B cell (primary cell): ENCODE measurements at regions not wholly inside any gene's neighbourhood (a gene's known extent, or its start where the extent isn't known, plus 50 kb on each side); places are given as distances from the start of the nearest gene placed in this dataset.

ENCODE experiments used
- ATAC-seq: fragments of 200-7000 bp; cut with Tn5 transposase; one replicate; pipeline ENCODE4 v1.10.0; 2021; ENCODE audit warnings: low read depth, mild to moderate bottlenecking, moderate number of reproducible peaks, moderate library complexity
- CTCF ChIA-PET: fragments of 350-600 bp; sonication (Branson Sonifier 250); formaldehyde crosslinking; loops from one replicate; lab custom pipeline; 2021; ENCODE audit warnings: antibody characterized with exemption, inconsistent platforms; lab: Charles Lee
- POLR2A ChIA-PET: fragments of 350-600 bp; sonication (Branson Sonifier 250); formaldehyde crosslinking; loops from one replicate; lab custom pipeline; 2021; ENCODE audit warnings: antibody characterized with exemption; lab: Charles Lee
- DNase-seq: peaks from one replicate; pipeline ENCODE4 v3.0.0; 2013
- H2AFZ ChIP-seq: 2 replicates; pipeline ENCODE4 v1.6.1; 2012; ENCODE audit warnings: mild to moderate bottlenecking, low read depth, low read length; ENCODE audit not compliant: insufficient read depth, poor library complexity, severe bottlenecking
- H3K27ac ChIP-seq, 2 donors: 1 replicate in 1 of 2; 2 replicates in 1 of 2; pipeline ENCODE4 v1.5.1; 2012 to 2013; ENCODE audit warnings: low read length in 2 of 2, mild to moderate bottlenecking in 2 of 2, moderate library complexity in 1 of 2
- H3K27me3 ChIP-seq, 4 experiments: fragments of 200-600 bp in 1 of 4; sonication (generic) in 1 of 4; replicated peaks in 1 of 4; 1 replicate in 2 of 4; 2 replicates in 2 of 4; pipeline versions ENCODE4 v1.6.1 to v1.7.0; 2013 to 2016; ENCODE audit warnings: low read length in 3 of 4, mild to moderate bottlenecking in 2 of 4, mixed read lengths in 1 of 4, moderate library complexity in 1 of 4; ENCODE audit not compliant: insufficient read depth in 4 of 4, control insufficient read depth in 3 of 4; ENCODE audit errors: control extremely low read depth in 1 of 4
- H3K36me3 ChIP-seq, 2 experiments: replicated peaks in 1 of 2; 1 replicate in 1 of 2; 2 replicates in 1 of 2; pipeline versions ENCODE4 v1.6.1 to v1.7.1; 2013; ENCODE audit warnings: low read length in 1 of 2; ENCODE audit not compliant: insufficient read depth in 2 of 2, control insufficient read depth in 1 of 2; ENCODE audit errors: control extremely low read depth in 1 of 2, extremely low read depth in 1 of 2
- H3K4me1 ChIP-seq, 2 donors: fragments of 200-600 bp in 1 of 2; sonication (generic) in 1 of 2; 1 replicate in 1 of 2; 2 replicates in 1 of 2; pipeline versions ENCODE4 v1.5.1 to v1.6.1; 2013 to 2017; ENCODE audit warnings: low read length in 2 of 2; ENCODE audit not compliant: control insufficient read depth in 2 of 2, insufficient read depth in 2 of 2
- H3K4me2 ChIP-seq: replicated peaks from 2 replicates; pipeline ENCODE3; 2012; ENCODE audit warnings: mild to moderate bottlenecking, low read depth, low read length; ENCODE audit not compliant: poor library complexity, severe bottlenecking
- H3K4me3 ChIP-seq, 5 experiments: fragments of 200-600 bp in 1 of 5; sonication (generic) in 1 of 5; 1 replicate in 3 of 5; 2 replicates in 2 of 5; pipeline versions ENCODE4 v1.5.1 to v1.7.0; 2011 to 2016; ENCODE audit warnings: low read length in 4 of 5, mild to moderate bottlenecking in 4 of 5, low read depth in 2 of 5, control low read depth in 1 of 5, moderate library complexity in 1 of 5; ENCODE audit not compliant: insufficient read depth in 1 of 5; ENCODE audit errors: control extremely low read depth in 1 of 5, extremely low read depth in 1 of 5
- H3K79me2 ChIP-seq: fragments of 200-600 bp; sonication (generic); one replicate; pipeline ENCODE4 v1.6.0; 2016; ENCODE audit warnings: low read length; ENCODE audit not compliant: control insufficient read depth, insufficient read depth
- H3K9ac ChIP-seq: fragments of 200-600 bp; sonication (generic); 2 replicates; pipeline ENCODE4 v1.6.1; 2017; ENCODE audit warnings: mild to moderate bottlenecking, low read length, moderate library complexity
- H3K9me3 ChIP-seq, 3 donors: one replicate each; pipeline versions ENCODE4 v1.6.1 to v1.7.1; 2013; ENCODE audit warnings: low read length in 2 of 3; ENCODE audit not compliant: control insufficient read depth in 2 of 3, insufficient read depth in 1 of 3; ENCODE audit errors: control extremely low read depth in 1 of 3
- H4K20me1 ChIP-seq: 2 replicates; pipeline ENCODE4 v1.6.0; 2012; ENCODE audit warnings: mild to moderate bottlenecking, low read length; ENCODE audit not compliant: insufficient read depth, control insufficient read depth, poor library complexity, severe bottlenecking
- H3K27ac Mint-ChIP-seq: one replicate; pipeline ENCODE4 v1.8.0; 2021; ENCODE audit warnings: mixed read lengths
- H3K27me3 Mint-ChIP-seq: one replicate; pipeline ENCODE4 v1.8.0; 2021; ENCODE audit warnings: mixed read lengths
- H3K4me1 Mint-ChIP-seq: one replicate; pipeline ENCODE4 v1.8.0; 2021; ENCODE audit warnings: mixed read lengths
- H3K4me3 Mint-ChIP-seq: one replicate; pipeline ENCODE4 v1.8.0; 2021; ENCODE audit warnings: mixed read lengths
- H3K9me3 Mint-ChIP-seq: one replicate; pipeline ENCODE4 v1.8.0; 2022; ENCODE audit warnings: mixed read lengths; ENCODE audit not compliant: insufficient read depth
- EZH2 ChIP-seq: IDR thresholded peaks from 2 replicates; pipeline ENCODE4 v1.6.1; 2012; ENCODE audit warnings: borderline replicate concordance, low read depth, mild to moderate bottlenecking, moderate library complexity, low read length; ENCODE audit not compliant: insufficient read depth, poor library complexity, severe bottlenecking
- WGBS: methylation state at CpG from one replicate; pipeline ENCODE4 v1.1.5; 2013; ENCODE audit warnings: missing lambda C conversion rate; ENCODE audit not compliant: insufficient coverage; 5-methylcytosine and 5-hydroxymethylcytosine counted together
- intact Hi-C: fragments of 100-400 bp; cut with micrococcal nuclease; formaldehyde crosslinking; loops from one replicate; pipeline ENCODE4 v1.10.0; 2022
- TF ChIP-seq, protein P1 (sequence below): fragments of 200-600 bp; IDR thresholded peaks from one replicate; pipeline ENCODE4 v1.8.0; 2022; ENCODE audit warnings: antibody characterized with exemption, mild to moderate bottlenecking

- Histone ChIP-seq H3K9ac (no peak overlapping the region), H4K20me1 (no peaks in the 10 kb centered on the region), H3K36me3 (no peaks in the 10 kb centered on the region), H3K4me1 (no peaks in the 10 kb centered on the region), H3K9me3 (no peaks in the 10 kb centered on the region), H3K4me2 (no peak overlapping the region), H3K79me2 (no peaks in the 10 kb centered on the region), H3K27me3 (no peaks in the 10 kb centered on the region), H3K4me3 (no peak overlapping the region), H2AFZ (no peak overlapping the region), H3K27ac (no peak overlapping the region)
- ChIA-PET CTCF (no interaction called here), POLR2A (no interaction called here)
- H3K27me3 Mint-ChIP-seq = no peaks in the 10 kb centered on the region
- H3K27ac Mint-ChIP-seq = no peak overlapping the region
- H3K9me3 Mint-ChIP-seq = peaks cover 4% of the 10 kb centered on the region
- DNase-seq (no peak), ATAC-seq (no peak)
- H3K4me3 Mint-ChIP-seq = no peak overlapping the region
- no peak for TF ChIP-seq EZH2
- TF ChIP-seq, protein P1, sequence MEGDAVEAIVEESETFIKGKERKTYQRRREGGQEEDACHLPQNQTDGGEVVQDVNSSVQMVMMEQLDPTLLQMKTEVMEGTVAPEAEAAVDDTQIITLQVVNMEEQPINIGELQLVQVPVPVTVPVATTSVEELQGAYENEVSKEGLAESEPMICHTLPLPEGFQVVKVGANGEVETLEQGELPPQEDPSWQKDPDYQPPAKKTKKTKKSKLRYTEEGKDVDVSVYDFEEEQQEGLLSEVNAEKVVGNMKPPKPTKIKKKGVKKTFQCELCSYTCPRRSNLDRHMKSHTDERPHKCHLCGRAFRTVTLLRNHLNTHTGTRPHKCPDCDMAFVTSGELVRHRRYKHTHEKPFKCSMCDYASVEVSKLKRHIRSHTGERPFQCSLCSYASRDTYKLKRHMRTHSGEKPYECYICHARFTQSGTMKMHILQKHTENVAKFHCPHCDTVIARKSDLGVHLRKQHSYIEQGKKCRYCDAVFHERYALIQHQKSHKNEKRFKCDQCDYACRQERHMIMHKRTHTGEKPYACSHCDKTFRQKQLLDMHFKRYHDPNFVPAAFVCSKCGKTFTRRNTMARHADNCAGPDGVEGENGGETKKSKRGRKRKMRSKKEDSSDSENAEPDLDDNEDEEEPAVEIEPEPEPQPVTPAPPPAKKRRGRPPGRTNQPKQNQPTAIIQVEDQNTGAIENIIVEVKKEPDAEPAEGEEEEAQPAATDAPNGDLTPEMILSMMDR = no peak
- H3K4me1 Mint-ChIP-seq = no peaks in the 10 kb centered on the region
- intact Hi-C loops = no loop called here
Measured at GRCh38 chr5:18244309-18244708, 610.0 kb downstream of the TAF11L14 start.

DNA sequence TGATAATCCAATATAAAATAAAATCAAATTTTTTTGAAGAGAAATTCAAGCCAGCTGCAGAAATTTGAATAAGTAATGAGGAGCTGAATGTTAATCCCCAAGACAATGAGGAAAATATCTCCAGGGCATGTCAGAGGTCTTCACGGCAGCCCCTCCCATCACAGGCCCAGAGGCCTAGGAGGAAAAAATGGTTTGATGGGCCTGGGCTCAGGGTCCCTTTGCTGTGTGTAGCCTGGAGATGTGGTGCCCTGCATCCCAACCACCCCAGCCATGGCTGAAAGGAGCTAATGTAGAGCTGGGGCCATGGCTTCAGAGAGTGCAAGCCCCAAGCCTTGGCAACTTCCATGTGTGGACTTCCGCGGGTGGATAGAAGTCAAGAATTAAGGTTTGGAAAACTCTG, 618.3 kb downstream of the TAF11L14 start:
- Histone ChIP-seq H3K4me3 (no peak overlapping the region), H2AFZ (no peak overlapping the region), H3K36me3 (no peaks in the 10 kb centered on the region), H3K4me1 (no peaks in the 10 kb centered on the region), H3K79me2 (no peaks in the 10 kb centered on the region), H3K9me3 (peaks cover 0 to 15% (median 8%) of the 10 kb centered on the region in 3 donors), H3K9ac (no peak overlapping the region), H3K27ac (no peak overlapping the region), H3K27me3 (no peaks in the 10 kb centered on the region), H3K4me2 (no peak overlapping the region), H4K20me1 (no peaks in the 10 kb centered on the region)
- no peak overlapping the region for H3K27ac Mint-ChIP-seq
- H3K9me3 Mint-ChIP-seq = peaks cover 8% of the 10 kb centered on the region
- H3K27me3 Mint-ChIP-seq = peaks cover 4% of the 10 kb centered on the region
- ChIA-PET CTCF (no interaction called here), POLR2A (no interaction called here)
- H3K4me3 Mint-ChIP-seq = no peak overlapping the region
- DNase-seq (no peak), ATAC-seq (no peak)
- 96% methylated on average over 2 of the region's 3 CpGs for WGBS
- intact Hi-C loops = no loop called here
- no peak for TF ChIP-seq EZH2
- TF ChIP-seq, protein P1 = no peak
- no peaks in the 10 kb centered on the region for H3K4me1 Mint-ChIP-seq
